SIG-M5 treated with dmso at 0.1 percent for 504 hours (cell line): ENCODE measurements at regions not wholly inside any gene's neighbourhood (a gene's known extent, or its start where the extent isn't known, plus 50 kb on each side); places are given as distances from the start of the nearest gene placed in this dataset.
A peak's percentile ranks its signal among the peaks of the same experiment; 100 is the strongest.

Experiments used
- DNase-seq: peaks from one replicate; lab custom pipeline; 2025; ENCODE audit not compliant: unreplicated experiment; lab: John Stamatoyannopoulos, UW

DNA sequence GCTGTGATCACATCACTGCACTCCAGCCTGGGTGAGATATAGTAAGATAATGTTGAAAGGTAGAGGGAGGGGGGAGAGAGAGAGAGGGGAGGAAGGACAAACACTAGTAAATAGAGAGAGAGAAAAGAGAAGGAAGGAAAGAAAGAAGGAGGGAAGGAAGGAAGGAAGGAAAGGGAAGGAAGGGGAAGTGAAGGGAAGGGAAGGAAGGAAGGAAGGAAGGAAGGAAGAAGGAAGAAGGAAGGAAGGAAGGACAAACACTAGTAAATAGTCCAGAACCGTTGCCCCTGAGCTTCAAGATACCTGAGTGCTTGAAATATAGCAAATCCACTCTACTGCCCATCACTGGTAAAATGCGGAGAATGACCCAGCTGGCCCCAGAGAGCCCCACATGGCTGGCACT is 156.5 kb upstream of the ZNF507 start:
- no peak for DNase-seq

DNA sequence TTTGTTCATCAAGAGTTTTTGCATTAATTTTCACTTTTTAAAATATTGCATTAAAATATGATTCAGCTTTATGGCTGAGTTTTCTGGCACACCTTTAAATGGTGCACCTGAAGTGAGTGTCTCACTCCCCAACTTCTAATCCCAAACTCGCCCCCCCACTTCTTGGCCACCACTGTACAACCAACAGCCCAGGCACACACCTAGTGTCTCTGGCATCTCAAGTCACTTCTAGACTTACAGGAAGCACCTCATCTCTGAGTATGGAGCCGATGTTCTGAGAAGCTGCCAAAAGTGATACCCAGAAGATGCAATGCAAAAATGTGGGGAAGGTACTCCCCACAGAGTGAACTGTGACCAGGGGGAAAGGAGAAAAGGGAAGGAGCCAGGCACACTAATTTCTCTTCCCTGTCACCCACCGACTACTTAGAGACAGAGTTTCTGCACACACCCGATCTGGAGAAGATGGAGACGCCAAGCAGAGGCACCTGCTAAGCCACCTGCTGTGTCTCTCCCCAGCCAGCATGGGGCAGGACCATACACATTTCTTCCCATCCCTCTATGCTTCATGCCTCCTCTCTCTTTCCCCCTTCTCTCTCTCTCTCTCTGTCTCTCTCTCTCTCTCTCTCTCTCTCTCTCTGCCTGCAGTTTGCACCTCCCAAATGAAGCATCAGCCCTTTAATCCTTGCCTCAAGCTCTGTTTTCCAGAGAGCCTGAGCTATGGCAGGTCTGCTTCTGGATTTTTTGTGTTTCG is 155.3 kb upstream of the ZNF507 start:
- no peak for DNase-seq

DNA sequence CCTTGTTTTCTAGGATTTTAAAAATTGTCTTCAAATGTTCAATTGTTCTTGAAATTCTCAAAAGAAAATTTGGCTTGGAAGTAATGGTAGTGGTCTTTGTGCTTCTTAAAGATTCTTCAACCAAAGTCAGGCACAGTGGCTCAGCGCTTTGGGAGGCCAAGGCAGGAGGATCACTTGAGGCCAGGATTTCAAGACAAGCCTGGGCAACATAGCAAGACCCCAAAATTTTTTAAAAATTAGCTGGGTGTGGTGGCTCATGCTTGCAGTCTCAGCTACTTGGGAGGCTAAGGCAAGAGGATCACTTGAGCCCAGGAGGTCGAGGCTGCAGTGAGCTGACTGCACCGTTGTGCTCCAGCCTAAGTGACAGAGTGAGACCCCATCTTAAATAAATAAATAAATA is 153.5 kb upstream of the ZNF507 start:
- no peak for DNase-seq

- DNase-seq = no peak
Observed at GRCh38 chr19:32195706-32196610, 149.5 kb upstream of the ZNF507 start.

GRCh38 chr19:32196690-32197420 is 148.6 kb upstream of the ZNF507 start:
- no peak for DNase-seq

- DNase-seq = no peak
Observed at GRCh38 chr19:32197896-32198882, 147.2 kb upstream of the ZNF507 start.

DNA sequence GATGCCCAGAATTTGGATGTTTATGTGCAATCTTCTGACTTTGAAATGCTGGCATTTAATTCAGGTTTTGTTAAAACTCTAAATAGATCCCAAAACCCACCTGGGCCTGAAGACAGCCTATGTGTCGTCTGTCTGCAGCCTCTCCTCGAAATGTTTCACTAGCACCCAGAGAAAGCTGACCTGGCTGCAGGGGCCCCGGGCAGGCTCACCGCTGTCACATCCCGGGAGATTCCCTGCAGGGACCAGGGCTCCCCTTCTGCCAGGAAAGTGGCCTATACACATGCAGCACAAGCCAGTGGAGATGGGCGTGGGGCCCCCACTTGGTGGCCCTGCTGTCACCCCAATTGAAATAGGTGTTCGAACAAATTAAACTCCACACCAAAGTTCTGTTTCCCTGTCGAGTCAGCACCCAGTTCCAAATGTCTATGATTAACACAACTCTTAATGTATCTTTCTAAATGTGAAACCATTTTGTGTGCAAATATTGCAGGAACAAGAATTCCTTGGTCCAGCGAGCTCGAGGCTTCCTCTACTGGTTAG is 145.8 kb upstream of the ZNF507 start:
- no peak for DNase-seq

GRCh38 chr19:32200312-32201038 is 144.9 kb upstream of the ZNF507 start:
- DNase-seq = no peak

GRCh38 chr19:32201211-32201610 is 144.2 kb upstream of the ZNF507 start:
- DNase-seq = no peak

- no peak for DNase-seq
Observed at GRCh38 chr19:32201636-32202051, 143.8 kb upstream of the ZNF507 start.

- no peak for DNase-seq
Observed at GRCh38 chr19:32202244-32202643, 143.2 kb upstream of the ZNF507 start.

DNA sequence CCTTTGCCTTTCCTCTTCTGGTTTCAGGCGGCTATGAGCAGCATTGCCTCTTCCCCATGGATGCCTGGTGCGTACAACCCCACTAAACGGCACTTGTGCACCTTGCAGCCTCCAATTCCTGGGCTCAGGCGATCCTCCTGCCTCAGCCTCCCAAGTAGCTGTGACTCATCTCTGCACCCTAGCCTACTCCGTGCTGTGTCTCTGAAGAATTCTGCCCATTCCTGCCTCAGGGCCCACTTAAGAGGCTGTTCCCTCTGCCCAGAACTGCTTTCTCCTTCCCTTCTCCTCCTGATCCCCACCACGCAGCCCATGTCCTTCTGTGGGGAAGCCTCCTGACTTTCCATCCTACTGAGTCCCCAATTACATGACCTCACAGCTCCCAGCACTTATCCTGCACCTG is 142.2 kb upstream of the ZNF507 start:
- no peak for DNase-seq

DNA sequence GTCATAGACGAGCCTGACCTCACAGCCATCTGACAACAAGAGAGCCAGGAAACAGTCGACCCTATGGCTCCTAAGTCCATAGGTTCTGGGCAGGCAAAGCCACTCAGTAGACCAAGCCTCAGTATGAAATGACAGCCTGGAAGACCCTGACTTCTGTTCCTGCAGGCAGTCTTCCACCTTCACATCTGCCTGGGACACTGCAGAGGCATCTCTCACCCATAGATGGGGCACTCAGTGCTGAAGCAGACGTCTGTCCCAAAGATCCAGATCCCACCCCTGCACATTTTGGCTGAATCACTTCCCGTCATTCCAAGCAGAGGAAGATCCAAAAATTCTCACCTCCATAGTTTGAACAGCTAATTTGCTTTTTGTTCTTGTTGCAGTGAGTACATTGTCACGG is 139.3 kb upstream of the ZNF507 start:
- no peak for DNase-seq

GRCh38 chr19:32208060-32208459 is 137.3 kb upstream of the ZNF507 start:
- no peak for DNase-seq

DNA sequence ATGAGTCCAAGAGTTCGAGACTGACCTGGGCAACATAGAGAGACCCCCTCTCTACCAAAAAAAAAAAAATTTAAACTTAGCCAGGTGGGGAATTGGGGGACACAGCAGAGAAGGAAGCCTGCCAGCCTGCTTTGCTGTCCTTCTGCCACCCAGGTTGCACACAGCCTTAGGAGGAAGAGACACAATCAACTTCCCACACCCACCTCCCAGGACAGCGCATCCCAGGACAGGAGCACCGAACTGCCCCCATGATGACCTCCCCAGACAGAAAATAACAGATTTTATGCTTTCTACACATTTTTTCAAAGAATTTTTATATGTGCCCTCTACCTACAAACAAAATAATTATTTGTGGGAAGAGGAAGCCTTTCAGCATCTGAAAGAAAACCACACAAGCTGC is 126.0 kb upstream of the ZNF507 start:
- DNase-seq = no peak

- DNase-seq = no peak
Observed at GRCh38 chr19:32219881-32220472, 125.4 kb upstream of the ZNF507 start.

DNA sequence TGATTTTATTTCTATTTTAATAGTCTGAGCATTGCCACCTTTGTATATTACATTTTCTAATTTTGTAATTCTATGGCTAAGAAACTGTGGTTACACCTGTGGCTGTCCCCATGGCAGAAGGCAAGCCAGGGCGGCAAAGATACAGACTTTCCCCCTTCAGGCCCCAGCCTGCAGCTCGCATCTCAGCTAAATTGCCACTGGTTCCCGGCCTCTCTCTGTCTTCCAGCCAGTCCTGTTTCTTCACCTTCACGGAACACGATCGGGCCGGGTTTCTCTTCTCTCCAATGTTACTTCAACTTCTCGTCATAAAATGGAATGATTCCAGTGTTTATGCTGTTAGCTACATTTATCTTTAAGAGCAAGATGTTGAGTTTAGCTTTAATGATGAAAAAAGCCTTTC is 124.5 kb upstream of the ZNF507 start:
- no peak for DNase-seq

- peak; percentile 4 for DNase-seq
Observed at GRCh38 chr19:32222556-32222955, 122.9 kb upstream of the ZNF507 start.

GRCh38 chr19:32223106-32223505 is 122.3 kb upstream of the ZNF507 start:
- DNase-seq = no peak
